GF-D8 (cell line): ENCODE measurements at regions not wholly inside any gene's neighbourhood (a gene's known extent, or its start where the extent isn't known, plus 50 kb on each side); places are given as distances from the start of the nearest gene placed in this dataset.
"Not testable (repeated sequence)": the region's sequence is repeated elsewhere in the genome, so short reads cannot be mapped to it uniquely, and the experiment has no call there.

Experiments
- DNase-seq: peaks from one replicate; lab custom pipeline; 2025; lab: John Stamatoyannopoulos, UW

DNA sequence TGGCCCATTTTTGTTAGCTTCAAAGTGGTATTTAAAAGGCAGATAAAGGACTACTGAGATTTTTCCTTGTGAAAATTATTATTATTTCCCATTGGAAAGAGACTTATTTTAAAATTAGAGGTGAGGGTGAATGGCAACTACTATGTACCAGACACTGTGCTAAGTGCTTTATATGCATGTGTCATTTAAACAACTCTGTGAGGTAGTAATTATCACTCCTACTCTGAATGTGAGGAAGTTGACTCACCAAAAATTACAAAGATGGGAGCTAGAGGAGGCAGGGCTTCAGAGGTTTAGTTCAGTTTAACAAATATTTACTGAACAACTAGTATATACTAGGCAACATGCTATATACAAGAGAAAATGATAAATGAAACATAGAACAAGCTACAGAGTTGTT is 78.2 kb downstream of the MSL3 start:
- DNase-seq: no peak

GRCh38 chrX:11837437-11837836 is 79.4 kb downstream of the MSL3 start:
- DNase-seq: no peak

- DNase-seq: no peak
Measured at GRCh38 chrX:11864171-11864570, 106.1 kb downstream of the MSL3 start.

- no peak for DNase-seq
Measured at GRCh38 chrX:11867610-11868345, 109.7 kb downstream of the MSL3 start.

DNA sequence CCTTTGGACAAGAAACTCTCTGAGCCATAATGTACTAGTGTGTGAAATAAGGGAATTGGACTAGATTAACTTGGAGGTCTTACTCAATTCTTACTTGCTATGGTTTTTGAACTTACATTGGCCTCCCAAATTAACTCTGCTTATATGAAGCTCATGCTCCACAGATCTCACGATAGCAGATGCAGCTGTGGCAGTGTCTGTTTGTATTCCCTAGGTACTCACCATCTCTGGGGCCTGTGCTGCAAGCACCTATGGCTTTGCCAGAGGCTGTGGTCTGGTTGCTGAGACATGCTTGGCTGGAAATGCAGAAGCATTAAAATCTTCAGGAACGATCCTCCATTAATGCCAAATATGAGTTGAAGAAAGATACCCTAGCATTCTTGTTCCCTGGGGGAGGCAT is 112.8 kb downstream of the MSL3 start:
- no peak for DNase-seq

DNA sequence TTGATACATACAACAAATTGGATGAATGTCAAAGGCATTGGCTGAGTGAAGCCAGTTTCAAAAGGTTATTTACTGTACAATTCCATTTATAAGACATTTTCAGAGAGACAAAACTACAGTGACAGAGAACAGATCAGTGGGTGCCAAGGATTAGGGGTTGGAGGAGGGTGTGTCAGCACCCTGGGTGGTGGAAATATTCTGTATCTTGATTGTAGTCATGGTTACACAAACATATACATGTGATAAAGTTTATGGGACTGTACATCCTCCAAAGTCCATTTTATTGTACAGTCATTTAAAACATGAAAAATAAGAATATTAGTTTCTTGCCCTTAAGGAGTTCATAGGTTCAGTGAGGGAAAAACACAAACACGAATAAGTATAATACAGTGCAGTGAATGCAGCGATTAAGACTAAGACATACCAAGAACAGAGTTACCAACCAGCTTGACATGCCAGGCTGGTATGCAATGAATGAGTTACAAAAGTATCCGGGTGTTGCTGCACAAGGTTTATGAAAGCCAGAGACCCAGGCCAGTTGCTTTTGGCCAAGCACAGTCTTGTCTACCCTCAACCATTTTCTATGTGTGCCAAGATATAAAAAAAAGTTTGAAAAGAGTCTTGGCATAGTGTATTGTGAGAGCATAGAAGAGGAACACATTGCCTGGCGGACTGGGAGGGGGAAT is 123.6 kb downstream of the MSL3 start:
- DNase-seq: no peak

GRCh38 chrX:11886745-11887144 is 128.7 kb downstream of the MSL3 start:
- DNase-seq: no peak

DNA sequence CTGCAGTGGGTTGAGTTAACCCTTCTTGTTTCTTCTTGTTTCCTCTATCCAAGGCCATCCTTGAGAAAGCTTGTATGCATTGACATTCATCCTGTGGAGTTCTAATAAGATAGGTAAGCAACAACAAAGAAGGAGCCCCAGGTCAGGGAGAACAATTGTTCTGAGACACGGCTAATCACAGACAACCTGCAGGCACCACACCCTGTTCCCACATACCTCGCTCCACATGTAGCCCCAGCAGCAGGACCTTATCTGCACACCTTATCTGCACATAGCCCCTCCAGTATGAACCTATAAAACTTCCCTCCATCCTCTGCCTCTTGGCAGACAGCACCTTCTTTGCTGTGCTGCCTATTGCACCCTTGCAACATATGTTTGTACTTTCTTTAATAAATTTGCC is 129.1 kb downstream of the MSL3 start:
- DNase-seq: no peak

- no peak for DNase-seq
Measured at GRCh38 chrX:11888421-11888820, 130.4 kb downstream of the MSL3 start.

DNA sequence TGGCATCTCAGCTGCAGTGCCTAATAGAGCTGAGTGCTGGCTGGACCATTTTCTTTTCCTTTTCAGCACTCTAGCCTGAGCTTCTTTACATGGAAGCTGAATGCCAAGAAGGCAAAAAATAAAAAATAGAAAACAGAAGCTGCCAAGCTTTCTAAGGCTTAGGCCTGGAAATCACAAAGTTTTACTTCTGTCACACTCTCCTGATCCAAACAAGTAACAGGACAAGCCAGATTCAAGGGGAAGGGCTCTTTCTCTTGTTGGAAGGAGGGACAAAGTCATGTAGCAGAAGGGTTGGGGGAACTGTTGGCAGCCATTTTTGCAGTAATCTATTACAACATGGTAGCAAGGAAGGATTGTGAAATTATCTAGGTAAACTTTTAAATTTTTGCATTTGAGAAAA is 131.8 kb downstream of the MSL3 start:
- no peak for DNase-seq

DNA sequence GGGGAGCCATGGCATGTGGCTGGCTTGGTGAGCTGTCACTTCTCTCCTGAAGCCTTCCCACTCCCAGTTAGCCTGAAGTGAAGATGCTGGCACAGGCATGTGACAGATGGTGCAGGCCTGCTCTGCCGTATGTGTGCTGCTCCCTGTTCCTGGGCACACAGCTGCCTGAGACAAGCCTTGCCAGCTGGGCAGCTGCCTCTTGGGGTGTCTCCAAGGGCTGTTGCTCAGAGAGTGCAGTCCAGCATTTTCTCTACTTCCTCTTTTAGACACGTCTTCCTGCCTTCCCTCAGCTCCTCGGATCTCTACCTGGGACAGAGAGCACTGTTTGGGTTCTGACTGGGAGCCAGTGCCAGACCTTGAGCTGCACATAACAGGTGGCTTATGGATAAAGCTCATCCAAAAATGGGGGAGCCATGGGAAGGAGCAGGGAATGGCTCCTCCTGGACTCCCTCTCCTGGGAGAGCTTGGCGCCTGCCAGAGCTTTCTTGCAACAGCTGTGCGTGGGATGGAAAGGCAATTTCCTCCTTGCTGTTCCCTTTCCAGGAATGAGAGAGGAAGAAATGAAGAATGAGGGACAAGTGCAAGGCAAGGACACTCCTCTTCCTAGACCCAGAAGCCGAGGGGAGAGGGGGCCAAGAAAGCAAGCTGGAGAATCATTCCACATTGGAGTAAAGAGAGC is 132.9 kb downstream of the MSL3 start:
- DNase-seq: peak; percentile 31

DNA sequence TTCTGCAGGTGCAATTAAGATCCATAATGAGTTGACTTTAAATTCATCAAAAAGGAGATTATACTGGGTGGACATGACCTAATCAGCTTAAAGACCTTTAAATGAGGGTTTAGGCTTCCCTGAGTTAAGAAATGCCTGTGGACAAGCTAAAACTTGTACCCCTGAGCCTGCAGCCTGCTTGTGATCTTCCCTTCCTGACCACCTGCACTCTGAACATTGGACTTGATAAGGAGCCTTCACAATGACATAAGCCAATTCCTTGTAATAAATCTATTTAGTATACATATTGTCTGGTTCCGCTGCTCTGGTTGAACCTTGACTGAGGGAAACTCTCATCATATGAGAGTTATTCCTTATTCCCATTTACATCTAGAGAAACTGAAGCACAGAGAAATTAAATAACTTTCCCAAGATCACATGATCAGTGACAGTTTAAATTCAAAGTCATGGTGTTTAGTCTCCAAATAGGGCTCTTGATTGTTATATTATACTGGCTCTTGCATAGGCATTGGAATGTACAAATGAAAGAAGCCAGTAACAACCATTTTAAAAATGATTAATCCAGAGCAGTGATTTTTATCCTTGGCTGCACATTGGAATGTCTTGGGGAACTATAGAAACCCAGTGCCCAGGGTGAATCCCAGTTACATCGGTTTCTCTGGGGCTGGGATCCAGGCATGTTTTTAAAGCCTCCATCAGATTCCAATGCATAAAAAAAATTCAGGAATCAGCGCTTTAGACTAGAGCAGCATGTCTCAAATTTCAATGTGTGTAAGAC is 136.1 kb downstream of the MSL3 start:
- DNase-seq: no peak

DNA sequence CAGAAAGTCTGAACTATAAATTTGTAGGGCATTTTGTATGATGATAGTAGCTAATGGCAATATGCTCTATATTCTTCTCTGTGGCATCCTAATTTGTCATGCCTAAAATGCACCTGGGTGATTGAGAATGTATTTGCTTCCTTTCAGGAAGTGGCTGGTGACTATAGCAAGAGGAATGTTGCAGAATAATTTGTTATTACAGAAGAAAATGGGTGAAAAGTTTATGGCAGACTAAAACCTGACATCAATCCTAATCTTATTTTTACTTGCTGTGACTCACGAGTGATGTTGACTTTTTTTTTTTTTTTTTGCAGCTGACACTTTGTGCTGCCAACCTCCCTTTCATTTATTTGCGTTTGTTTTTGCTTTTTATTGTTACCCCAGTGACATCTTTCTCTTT is 141.1 kb downstream of the MSL3 start:
- DNase-seq: no peak

DNA sequence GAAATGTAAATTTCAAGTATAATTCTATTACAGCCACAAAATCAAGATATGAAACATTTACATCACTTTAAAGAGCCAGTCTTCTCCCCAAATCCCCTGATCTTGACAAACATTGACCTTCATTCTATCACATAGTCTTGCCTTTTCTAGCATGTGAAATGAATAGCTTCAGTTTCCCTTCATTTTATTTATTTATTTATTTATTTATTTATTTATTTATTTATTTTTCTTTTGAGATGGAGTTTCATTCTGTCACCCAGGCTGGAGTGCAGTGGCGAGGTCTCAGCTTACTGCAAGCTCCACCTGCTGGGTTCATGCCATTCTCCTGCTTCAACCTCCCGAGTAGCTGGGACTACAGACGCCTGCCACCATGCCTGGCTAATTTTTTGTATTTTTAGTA is 147.9 kb downstream of the MSL3 start:
- DNase-seq: not testable (repeated sequence)

- DNase-seq: no peak
Measured at GRCh38 chrX:11908371-11908770, 150.3 kb downstream of the MSL3 start.

- no peak for DNase-seq
Measured at GRCh38 chrX:11913001-11913400, 155.0 kb downstream of the MSL3 start.

DNA sequence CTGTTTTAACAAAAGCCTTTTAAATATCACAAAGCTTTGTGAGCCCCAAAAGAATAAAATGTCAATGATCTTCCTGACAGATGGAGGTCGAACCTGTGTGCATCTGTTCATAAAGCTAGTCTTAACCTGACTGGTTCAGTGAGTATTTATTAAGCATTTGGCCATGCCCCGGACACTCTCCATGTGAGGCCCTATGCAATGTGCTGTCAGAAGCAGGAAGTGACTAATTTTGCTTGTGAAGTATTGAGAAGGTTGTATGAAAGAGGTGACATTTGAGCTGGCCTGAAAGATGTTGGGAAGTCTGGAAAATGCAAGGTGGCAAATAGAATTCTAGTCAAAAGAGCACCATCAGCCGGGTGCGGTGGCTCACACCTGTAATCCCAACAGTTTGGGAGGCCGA is 171.4 kb downstream of the MSL3 start:
- no peak for DNase-seq

DNA sequence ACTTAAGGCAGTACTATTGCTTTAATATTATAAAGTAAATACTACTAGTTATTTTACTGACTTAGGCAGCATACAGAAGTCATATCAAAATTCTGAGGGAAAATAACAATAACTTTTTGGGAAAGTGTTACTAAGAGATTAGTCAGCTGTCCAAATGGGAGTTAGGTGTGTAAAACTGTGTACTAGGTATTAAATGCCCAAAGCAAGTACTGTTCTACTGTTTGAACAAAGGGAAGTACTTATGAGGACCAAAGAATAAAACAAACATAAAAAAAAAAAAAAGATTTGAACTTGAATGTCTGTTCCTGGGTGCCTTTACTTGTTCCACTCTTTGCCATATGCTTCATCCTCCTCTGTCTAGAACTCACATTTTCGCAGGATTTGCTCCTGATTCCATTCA is 174.4 kb downstream of the MSL3 start:
- DNase-seq: no peak

- DNase-seq: no peak
Measured at GRCh38 chrX:11934089-11934488, 176.1 kb downstream of the MSL3 start.

DNA sequence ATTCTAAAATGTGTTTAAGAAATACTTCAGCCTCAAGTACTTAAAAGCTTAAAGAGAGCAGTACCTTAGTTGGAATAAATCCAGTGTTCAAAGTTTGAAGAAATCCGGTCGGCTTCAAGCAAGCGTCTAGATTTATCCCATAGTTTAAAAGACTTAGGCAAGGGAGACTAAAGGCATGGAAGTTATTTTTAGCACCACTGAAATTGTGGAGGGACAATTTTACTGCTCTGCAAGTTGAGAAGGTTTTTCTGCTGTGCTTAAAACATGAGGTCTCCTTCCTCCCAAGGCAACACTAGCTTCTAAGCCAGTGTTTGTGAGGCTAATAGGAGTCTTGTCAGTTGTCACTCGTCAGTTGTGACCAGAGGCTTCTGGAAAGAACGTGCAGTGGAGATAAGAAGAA is 183.5 kb downstream of the MSL3 start:
- DNase-seq: no peak

DNA sequence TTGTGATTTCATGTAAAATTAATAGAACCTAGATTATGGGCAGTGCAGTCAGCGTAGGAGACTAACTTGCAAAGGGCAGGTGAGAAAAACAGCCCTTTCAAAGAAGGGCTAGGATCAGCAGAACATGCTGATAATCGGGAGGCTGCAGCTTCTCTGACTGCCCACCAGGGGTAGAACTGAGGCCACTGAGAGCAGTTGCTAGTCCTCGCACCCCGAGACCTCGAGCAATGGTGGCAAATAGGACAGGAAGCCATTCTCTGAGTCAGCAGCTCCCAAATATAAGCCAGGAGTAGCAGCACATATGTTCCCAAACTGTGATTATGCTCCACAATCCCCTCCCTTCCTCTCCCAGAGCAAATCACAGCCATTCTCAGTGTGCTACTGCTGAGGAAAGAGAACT is 186.5 kb downstream of the MSL3 start:
- DNase-seq: no peak

DNA sequence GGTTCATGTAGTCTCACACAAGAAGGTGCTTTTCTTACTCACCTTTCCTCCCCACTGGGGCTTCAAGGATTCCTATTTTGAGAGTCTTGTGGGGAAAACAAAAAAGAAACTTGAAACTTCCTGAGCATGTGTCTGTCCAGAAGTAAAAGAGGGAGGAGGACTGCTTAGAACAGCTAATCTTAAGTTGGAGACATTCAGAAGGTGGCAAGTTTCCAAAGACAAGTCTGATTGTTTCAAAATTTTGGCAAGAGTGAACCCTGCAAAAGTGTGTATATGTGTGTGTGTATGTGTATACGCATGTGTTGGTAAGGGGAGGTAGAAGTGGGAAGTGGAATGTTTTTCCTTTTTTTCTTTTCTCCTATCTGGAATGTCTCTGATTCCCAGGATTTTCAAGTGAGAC is 189.0 kb upstream of the FRMPD4 start:
- DNase-seq: no peak
